ENCODE measurements at regions not wholly inside any gene's neighbourhood (a gene's known extent, or its start where the extent isn't known, plus 50 kb on each side); places are given as distances from the start of the nearest gene placed in this dataset.

DNA sequence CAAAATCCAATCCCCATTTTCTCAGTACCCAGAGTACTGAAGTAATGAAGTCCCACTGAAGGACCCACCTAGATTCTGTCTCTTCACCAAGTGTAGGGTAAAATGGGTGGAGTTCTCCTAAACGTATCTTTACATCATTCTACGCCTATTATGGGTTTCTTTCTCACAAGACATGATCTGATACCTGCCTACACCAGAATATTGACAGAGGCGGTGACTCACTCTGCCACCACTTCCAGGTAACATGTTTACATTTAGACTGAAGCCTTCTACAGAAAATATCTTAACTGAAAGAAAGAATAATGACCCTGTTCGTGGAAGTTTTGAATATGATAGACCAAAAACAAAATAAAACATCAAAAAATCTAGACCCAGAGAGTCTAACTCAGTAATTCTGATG, 89.8 kb downstream of the BTG1 start:
- TF ChIP-seq, protein P1, sequence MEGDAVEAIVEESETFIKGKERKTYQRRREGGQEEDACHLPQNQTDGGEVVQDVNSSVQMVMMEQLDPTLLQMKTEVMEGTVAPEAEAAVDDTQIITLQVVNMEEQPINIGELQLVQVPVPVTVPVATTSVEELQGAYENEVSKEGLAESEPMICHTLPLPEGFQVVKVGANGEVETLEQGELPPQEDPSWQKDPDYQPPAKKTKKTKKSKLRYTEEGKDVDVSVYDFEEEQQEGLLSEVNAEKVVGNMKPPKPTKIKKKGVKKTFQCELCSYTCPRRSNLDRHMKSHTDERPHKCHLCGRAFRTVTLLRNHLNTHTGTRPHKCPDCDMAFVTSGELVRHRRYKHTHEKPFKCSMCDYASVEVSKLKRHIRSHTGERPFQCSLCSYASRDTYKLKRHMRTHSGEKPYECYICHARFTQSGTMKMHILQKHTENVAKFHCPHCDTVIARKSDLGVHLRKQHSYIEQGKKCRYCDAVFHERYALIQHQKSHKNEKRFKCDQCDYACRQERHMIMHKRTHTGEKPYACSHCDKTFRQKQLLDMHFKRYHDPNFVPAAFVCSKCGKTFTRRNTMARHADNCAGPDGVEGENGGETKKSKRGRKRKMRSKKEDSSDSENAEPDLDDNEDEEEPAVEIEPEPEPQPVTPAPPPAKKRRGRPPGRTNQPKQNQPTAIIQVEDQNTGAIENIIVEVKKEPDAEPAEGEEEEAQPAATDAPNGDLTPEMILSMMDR (IDR thresholded peaks at IDR 0.05; ENCODE audit: low read depth, low read length, missing input control), result no peak
- TF ChIP-seq GABPA (IDR thresholded peaks at IDR 0.05 in 1 of 2, conservative IDR thresholded peaks at IDR 0.05 in 1 of 2) (no peak), EGR1 (IDR thresholded peaks at IDR 0.05; ENCODE audit: low read depth in 2 of 2) (no peak), JUND (IDR thresholded peaks at IDR 0.05) (peak in 1 of 2 donors; percentile 13), SP1 (IDR thresholded peaks at IDR 0.05) (no peak), RAD21 (IDR thresholded peaks at IDR 0.05) (no peak)
- TF ChIP-seq, protein P2, sequence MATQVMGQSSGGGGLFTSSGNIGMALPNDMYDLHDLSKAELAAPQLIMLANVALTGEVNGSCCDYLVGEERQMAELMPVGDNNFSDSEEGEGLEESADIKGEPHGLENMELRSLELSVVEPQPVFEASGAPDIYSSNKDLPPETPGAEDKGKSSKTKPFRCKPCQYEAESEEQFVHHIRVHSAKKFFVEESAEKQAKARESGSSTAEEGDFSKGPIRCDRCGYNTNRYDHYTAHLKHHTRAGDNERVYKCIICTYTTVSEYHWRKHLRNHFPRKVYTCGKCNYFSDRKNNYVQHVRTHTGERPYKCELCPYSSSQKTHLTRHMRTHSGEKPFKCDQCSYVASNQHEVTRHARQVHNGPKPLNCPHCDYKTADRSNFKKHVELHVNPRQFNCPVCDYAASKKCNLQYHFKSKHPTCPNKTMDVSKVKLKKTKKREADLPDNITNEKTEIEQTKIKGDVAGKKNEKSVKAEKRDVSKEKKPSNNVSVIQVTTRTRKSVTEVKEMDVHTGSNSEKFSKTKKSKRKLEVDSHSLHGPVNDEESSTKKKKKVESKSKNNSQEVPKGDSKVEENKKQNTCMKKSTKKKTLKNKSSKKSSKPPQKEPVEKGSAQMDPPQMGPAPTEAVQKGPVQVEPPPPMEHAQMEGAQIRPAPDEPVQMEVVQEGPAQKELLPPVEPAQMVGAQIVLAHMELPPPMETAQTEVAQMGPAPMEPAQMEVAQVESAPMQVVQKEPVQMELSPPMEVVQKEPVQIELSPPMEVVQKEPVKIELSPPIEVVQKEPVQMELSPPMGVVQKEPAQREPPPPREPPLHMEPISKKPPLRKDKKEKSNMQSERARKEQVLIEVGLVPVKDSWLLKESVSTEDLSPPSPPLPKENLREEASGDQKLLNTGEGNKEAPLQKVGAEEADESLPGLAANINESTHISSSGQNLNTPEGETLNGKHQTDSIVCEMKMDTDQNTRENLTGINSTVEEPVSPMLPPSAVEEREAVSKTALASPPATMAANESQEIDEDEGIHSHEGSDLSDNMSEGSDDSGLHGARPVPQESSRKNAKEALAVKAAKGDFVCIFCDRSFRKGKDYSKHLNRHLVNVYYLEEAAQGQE (IDR thresholded peaks at IDR 0.05), result no peak

Data from liver (tissue), 3 donors.